ENCODE measurements at regions not wholly inside any gene's neighbourhood (a gene's known extent, or its start where the extent isn't known, plus 50 kb on each side); places are given as distances from the start of the nearest gene placed in this dataset.
"Not testable (repeated sequence)": the region's sequence is repeated elsewhere in the genome, so short reads cannot be mapped to it uniquely, and the experiment has no call there.

GRCh38 chr2:20130821-20131645 lies 79.6 kb upstream of the LAPTM4A start:
- DNase-seq (ENCODE audit: low read depth): peak; percentile 42

- DNase-seq (ENCODE audit: low read depth): no peak
Measured at GRCh38 chr2:20130160-20130560, 78.7 kb upstream of the LAPTM4A start.

- no peak for DNase-seq (ENCODE audit: low read depth)
Measured at GRCh38 chr2:20129331-20130159, 78.1 kb upstream of the LAPTM4A start.

- DNase-seq (ENCODE audit: low read depth): no peak
Measured at GRCh38 chr2:20128506-20129330, 77.3 kb upstream of the LAPTM4A start.

- DNase-seq (ENCODE audit: low read depth): no peak
Measured at GRCh38 chr2:20126469-20126868, 75.0 kb upstream of the LAPTM4A start.

GRCh38 chr2:20126040-20126439 lies 74.6 kb upstream of the LAPTM4A start:
- DNase-seq (ENCODE audit: low read depth): no peak

GRCh38 chr2:20125616-20126015 lies 74.2 kb upstream of the LAPTM4A start:
- no peak for DNase-seq (ENCODE audit: low read depth)

- peak; percentile 54 for DNase-seq (ENCODE audit: low read depth)
Measured at GRCh38 chr2:20125164-20125563, 73.7 kb upstream of the LAPTM4A start.

- no peak for DNase-seq (ENCODE audit: low read depth)
Measured at GRCh38 chr2:20123871-20124594, 72.6 kb upstream of the LAPTM4A start.

- DNase-seq (ENCODE audit: low read depth): no peak
Measured at GRCh38 chr2:20122864-20123263, 71.4 kb upstream of the LAPTM4A start.

- no peak for DNase-seq (ENCODE audit: low read depth)
Measured at GRCh38 chr2:20120569-20121416, 69.4 kb upstream of the LAPTM4A start.

- no peak for DNase-seq (ENCODE audit: low read depth)
Measured at GRCh38 chr2:20118051-20118450, 66.6 kb upstream of the LAPTM4A start.

GRCh38 chr2:20115902-20116301 lies 64.5 kb upstream of the LAPTM4A start:
- no peak for DNase-seq (ENCODE audit: low read depth)

- DNase-seq (ENCODE audit: low read depth): no peak
Measured at GRCh38 chr2:20115374-20115773, 63.9 kb upstream of the LAPTM4A start.

GRCh38 chr2:20113986-20114938 lies 62.8 kb upstream of the LAPTM4A start:
- no peak for DNase-seq (ENCODE audit: low read depth)

- DNase-seq (ENCODE audit: low read depth): no peak
Measured at GRCh38 chr2:20113004-20113796, 61.8 kb upstream of the LAPTM4A start.

- DNase-seq (ENCODE audit: low read depth): not testable (repeated sequence)
Measured at GRCh38 chr2:20112361-20112760, 60.9 kb upstream of the LAPTM4A start.

Measured in myocyte (in vitro differentiated cells).